LHCN-M2 (cell line): ENCODE measurements at regions not wholly inside any gene's neighbourhood (a gene's known extent, or its start where the extent isn't known, plus 50 kb on each side); places are given as distances from the start of the nearest gene placed in this dataset.
"Not testable (repeated sequence)": the region's sequence is repeated elsewhere in the genome, so short reads cannot be mapped to it uniquely, and the experiment has no call there.

Source experiments
- DNase-seq: peaks from one replicate; pipeline ENCODE4 v3.0.0-alpha.2; 2012; ENCODE audit warnings: low read depth

DNA sequence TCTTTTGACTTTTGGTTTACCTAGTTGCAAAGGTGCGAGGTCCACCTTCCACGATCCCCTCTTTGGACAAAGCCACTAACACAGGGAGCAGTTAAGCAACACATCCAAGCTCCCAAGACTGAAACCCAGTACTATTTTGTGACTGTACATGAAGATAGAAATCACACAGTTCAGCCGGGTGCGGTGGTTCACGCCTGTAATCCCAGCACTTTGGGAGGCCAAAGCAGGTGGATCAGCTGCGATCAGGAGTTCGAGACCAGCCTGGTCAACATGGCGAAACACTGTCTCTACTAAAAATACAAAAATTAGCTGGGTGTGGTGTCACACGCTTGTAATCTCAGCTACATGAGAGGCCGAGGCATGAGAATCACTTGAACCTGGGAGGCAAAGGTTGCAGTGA lies 382.8 kb upstream of the AUTS2 start:
- DNase-seq: not testable (repeated sequence)

DNA sequence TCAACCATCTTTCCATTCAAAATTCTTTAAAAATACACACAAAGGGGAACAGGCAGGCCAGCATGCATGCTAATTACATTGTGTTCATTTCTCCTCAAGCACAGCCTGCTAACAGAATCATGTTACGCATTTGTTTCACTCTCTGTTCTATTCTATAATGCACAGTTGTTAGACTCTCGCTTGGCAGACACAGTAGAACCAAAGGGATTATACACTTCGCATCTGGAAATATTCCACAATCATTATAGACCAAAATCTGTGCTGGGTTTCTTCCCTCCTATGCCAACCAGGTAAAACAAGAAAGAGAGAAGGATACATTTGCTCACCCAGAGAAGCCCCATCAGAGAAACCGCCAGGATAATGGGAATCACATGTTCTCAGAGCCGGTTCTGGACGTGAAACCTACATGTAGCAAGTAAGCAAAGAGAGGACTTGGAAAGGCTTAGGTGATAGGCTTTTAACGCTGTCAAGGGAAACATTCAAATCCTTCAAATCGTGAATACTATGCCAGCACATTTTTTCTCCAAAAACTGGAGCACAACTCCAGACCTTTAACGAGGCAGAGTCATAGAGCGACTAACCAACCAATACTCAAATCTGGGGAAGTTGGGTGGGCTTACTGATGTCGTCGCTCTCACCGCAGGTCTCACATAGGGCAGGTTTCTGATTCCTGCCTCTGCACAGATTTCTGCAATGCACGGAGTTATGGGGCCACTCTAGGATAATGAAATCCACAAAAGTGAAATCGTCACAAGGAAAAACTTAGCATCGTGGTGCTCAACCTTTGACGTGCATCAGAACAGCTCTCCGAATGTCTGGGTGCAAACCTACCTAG lies 380.5 kb upstream of the AUTS2 start:
- no peak for DNase-seq

DNA sequence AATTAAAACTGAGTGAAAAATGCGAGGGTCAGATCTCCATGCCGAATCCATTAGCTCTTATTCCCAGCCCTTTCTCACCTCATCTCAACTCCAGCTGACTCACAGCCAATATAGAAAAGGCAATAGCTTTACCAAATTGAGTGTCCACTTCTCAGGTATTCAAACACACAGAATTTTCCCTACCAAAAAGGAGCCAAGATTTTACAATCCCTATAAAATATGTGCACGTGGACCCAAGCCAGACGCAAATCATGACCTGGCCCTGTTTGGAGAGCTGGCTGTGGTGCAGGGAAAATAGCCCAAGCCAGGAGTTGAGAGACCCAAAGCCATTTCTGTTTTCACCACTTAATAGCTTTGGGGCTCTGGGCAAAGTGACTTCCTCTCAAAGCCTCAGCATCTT lies 379.7 kb upstream of the AUTS2 start:
- no peak for DNase-seq

DNA sequence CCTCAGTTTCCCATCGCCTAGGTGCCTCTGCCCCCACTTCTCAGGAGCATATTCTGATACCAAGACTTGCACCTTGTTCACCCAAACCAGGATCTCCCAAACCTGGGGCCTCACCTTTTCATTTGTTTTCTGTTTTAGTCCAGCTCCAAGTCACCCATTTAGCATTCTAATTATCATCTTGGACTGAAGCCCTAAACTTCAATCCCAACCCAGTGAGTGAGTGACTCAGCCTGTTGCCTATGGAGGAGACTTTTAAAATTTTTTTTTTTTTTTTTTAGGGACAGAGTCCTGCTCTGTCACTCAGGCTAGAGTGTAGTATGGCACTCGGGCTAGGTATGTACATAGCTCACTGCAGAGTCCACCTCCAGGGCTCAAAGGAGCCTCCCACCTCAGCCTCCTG lies 378.9 kb upstream of the AUTS2 start:
- no peak for DNase-seq

DNA sequence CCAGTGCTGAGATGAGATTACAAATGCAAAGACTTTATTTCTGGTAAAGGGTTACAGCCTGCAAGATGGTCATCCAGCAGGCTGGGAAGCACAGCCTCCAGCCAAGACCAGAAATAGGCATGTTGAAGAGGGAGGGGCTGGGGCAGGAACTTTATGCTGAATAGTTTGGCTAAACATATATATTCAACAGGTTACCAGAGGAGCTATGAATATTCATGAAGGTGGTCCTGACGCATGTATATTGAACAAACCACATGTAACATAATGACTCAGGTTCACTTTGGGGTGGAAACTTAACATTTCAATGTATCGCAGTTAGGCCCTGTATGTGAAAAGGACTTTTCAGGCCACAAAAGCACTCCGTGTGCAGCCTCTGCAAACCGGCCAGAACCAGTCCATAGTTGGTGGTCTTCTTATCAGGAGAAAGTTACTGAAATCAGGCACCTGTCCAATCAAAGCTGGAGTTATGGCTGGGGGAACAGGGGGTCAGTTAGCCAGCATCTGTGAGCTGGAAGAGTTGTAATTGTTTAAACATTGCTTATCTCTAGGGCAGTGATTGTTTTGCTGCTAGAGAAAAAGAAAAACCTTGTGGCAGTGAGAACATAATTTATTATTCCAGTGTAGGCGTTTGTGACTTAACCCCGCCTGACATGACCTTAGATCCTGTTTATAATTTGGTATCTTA lies 372.9 kb upstream of the AUTS2 start:
- no peak for DNase-seq

DNA sequence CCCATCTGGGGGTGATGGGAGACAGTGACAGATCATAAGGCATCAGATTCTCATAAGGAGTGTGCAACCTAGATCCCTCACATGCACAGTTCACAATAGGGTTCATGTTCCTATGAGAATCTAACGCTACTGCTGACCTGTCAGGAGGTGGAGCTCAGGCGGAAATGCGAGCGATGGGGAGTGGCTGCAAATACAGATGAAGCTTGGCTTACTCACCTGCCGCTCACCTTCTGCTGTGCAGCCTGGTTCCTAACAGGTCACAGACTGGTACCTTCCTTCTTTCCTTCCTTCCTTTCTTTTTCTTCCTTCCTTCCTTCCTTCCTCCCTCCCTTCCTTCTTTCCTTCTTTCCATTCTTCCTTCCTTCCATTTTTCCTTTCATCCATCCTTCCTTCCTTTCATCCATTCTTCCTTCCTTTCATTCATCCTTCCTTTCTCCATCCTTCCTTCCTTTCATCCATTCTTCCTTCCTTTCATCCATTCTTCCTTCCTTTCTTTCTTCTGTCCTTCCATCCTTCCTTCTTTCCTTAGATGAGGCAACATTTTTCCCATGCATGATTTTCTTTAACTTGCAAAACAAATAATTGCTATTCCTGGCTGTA lies 370.0 kb upstream of the AUTS2 start:
- no peak for DNase-seq

DNA sequence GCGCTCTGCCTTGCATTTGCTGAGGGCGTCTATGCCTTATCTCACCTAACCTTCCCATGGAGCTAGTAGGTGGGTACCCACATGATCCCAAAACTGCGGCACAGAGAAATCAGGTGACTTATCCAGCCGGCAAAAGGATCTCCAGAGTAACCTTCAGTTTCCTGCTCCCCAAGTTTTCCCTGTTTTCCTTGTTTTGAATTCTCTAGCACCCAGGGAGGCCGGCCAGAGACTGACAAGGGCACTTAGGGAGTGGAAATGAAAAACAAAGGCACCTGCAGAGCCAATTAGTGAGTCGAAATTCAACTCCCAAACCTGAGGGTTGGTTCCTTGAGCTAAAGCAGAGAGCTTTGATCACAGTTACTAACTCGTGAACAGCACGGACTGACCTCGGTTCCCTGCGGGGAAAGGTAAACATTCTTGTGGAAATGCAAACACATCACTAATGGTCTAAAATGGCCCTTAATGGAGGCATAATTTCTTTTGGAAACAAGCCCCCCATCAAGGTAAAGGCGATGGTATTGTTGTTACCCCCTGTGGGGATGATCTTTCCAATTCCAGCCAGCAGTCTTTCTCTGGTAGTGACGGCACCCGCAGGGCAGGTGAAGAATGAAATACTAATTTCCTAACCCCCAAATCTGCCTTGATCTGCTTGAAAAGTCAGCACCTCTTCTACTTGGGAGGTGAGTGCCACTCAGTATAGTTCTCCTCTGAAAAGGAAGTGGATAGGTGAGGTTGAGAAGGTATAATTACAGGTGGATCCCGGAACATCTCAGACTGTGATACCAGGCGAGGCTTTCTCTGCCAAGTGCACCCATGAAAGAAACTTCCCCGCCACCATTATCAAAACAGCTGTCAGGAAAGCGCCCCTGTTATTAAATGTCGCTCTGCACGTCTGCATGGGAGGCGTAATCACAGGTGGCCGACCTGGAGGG lies 365.6 kb upstream of the AUTS2 start:
- no peak for DNase-seq

DNA sequence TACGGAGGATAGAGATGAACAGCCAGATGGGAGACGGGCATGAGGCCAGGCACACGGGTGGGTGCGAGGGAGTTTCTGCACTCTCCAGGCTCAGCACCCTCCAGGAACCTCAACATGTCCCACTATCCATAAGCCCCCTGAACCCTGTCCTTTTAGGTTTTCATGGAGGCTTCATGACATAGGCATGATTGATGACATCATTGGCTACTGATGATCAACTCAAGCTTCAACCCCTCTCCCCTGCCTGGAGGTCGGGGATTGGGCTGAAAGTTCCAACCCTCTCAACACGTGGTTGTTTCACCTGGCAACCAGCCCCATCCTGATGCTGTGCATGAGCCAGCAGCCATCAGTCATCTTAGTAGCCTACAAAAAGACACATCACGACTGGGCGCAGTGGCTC lies 360.7 kb upstream of the AUTS2 start:
- no peak for DNase-seq

DNA sequence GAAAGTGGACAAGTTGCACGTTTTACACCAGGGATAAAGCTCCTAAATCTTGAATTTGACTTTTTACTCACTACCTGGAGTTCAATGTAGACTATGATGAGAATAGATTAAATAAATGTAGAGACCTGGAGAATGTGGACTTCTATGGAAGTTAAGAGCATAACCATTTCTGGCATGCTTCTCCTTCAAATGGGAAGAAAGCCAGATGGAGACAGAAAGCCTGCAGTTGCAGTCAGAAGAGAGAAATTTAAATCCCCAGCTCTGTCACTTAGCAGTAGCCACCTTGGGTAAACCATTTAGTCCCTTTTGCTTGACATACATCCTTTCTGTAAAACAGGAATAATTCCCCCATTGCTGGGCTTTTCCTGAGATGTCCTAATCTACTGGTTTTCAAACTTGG lies 355.3 kb upstream of the AUTS2 start:
- no peak for DNase-seq

DNA sequence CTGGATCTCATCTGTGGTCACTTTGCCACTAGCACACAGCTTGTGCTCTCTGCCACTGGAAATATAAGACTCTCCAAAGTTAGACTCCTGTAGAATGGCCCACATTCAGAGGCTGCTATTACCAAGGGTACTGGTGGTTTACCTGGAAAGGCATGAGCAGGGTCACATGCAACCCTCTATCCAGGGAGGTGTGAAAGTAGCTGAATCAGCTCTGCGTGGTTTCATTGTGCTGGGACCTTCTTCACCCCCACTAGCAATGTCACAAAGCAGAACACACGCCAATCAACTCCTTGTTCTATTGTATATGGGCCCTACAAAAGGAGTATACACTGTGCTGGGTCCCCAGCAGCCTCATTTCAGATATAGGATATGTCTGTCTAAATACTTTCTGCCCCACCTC lies 353.6 kb upstream of the AUTS2 start:
- no peak for DNase-seq

DNA sequence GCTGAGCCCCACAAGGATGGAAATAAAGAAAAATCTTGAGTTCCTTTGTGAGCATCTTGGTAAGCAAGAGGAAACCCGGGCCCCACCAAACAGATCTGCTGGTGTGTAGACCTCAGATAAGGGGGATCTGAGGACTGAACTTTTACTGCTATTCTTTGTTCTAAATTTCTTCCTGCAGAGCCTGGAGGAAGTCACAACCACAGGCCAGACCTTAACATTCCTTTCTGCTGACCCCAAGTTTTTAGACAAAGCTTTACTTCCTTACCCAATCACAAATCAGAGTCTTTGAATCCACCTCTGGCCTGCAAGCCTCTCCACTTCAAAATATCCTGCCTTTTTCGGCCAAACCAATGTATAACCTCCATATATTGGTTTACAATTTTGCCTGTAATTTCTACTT lies 352.6 kb upstream of the AUTS2 start:
- no peak for DNase-seq

DNA sequence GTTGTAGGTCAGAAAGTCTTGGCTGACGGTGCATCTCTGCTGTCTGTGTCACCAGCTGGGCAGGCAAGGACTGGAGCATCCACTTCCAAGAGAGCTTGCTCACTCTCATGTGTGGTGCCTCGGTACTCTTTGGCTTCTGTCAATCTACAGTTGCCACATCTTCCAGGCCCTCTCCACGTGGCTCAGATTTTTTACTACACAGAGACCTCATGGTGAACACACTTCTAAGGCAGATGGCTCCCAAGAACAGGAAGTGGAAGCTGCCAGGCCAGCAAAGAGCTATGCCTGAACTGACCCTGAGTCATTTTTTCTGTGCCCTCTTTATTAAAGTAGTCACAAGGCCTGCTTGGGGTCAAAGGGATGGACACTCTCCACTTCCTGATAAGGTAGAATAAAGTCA lies 351.5 kb upstream of the AUTS2 start:
- DNase-seq: no peak

DNA sequence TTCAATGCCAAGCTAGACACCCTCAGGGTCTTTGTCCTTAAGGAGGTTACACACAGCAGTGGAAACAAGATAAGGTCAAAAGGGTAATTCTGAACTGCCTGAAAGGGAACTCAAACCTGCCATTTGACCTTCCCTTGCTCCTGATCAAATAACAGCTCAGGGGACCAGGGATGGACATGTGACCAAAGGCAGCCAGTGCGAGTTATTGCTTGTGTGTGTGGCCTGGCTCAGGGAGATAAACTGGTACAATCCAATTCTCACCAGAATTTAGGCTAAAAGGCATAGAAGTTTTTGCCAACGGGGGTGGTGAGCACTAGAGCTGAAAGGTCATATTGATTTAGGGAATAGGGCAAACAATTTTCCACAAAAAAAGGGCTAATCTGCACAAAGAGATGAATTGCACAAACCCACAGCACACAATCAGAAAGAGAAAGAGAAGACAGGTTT lies 349.9 kb upstream of the AUTS2 start:
- not testable (repeated sequence) for DNase-seq

DNA sequence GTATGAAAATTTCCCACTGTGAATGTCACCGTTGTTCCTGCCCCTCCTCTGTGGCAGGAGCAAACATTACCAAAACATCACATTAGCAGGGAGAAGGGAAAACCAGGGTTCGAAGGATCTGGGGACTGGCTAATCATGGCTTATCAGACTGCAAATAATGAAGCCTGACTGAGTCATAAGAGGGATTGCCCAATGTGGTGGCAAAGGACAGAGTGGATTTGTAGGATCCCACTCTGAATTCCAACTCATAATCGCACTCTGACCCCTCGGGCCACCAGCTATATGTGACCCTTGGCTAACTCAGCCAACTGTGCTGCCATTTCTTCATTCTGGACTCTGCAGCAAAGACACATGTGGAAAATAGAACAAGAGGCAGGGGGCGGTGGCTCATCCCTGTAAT lies 347.3 kb upstream of the AUTS2 start:
- no peak for DNase-seq

DNA sequence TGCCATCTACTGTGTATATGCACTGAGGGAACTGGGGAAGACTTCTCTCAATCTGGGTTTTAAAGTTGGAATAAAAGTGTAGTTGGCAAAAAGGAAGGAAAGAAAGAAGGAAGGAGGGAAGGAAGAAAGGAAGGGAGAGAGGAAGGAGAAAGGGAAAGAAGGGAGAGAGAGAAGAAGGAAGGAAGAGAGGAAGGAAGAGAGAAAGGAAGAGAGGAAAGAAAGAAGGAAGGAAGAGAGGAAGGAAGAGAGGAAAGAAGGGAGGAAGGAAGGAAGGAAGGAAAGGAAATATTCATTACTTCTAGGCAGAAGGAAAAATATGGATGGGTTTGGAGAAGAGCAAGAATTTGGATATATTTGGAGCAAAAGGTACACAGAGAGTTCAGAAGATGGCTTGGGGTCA lies 343.6 kb upstream of the AUTS2 start:
- no peak for DNase-seq

DNA sequence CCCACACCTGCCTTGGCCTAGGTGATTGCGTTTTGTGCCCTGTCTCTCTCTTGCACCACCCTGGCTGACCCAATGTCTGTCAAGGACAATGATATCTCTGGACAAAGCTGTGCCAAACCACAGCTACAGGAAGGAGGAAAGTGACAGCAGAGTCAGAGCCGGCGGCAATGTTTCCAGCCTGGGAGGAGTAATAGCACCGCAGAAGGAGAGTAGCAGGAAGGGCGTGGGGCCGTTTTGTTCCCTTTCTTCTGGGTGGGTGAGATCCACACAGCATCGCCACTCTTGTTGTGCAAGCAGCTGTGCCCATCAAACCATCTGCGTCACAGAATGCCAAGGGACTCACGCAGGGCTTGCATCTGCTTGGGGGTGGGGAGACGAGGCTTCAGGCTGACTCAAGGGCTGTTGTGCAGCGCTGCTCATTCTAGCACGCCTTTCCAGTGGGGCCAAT lies 341.6 kb upstream of the AUTS2 start:
- DNase-seq: no peak

DNA sequence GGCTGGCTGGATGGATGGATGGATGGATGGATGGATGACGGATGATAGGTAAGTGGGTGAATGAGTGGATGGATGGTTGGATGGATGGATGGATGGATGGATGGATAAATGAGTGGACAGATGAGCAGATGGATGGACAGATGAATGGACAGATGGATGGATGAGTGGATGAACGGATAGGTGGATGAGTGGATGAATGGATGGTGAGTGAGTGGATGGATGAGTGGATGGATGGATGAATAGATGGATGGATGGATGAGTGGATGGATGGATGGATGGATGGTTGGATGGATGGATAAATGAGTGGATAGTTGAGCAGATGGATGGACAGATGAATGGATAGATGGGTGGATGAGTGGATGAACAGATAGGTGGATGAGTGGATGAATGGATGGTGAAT lies 340.7 kb upstream of the AUTS2 start:
- no peak for DNase-seq

DNA sequence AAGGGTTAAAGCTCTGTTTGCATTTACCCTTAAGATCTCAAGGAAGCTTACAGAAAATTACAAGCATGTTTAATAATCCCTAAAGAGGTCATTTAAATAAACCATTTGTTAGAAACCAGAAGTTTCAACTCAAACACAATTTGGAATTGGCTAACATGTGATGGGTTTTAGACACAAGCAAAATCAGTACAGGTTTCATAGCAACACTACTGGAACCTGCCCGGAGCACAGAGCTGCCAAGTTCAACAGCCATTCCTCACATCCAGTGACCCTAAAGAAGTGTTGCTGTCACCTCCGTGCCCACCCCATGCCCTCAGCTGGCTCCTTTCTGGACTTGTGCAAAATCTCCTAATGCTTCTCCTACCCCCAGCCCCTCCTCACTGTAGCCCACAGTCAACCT lies 338.8 kb upstream of the AUTS2 start:
- DNase-seq: no peak

DNA sequence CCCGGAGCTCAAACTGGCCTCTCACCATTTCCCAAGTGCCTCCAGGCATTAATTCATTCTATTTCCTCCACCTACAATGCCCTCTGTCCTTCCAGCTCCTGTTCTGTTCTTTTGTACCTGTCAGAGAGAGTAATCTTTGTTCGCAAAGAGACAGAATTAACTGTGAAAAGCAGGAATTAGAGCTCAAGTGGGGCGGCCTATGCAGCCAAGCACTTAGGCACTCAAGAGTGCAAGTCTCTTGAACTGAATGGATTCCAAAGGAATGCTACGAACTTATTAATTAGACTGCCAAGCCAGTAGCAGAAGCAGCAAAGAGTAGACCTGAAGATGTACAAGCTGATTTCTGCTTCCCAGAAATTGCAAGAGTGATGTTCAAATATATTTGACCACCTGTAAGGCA lies 338.3 kb upstream of the AUTS2 start:
- DNase-seq: no peak

DNA sequence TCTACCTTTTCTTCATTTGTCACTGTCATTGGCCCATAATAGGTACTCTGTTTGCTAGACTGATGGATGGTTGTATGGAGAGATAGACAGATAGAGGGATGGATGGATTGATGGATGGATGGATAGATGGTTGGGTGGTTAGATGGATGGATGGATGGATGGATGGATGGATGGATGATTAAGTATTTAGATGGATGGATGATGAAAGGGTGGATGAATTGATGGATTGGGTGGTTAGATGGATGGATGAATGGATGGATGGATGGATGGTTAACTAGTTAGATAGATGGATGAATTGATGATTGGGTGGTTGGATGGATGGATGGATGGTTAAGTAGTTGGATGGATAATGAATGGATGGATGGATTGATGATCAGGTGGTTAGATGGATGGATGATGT lies 334.7 kb upstream of the AUTS2 start:
- no peak for DNase-seq

DNA sequence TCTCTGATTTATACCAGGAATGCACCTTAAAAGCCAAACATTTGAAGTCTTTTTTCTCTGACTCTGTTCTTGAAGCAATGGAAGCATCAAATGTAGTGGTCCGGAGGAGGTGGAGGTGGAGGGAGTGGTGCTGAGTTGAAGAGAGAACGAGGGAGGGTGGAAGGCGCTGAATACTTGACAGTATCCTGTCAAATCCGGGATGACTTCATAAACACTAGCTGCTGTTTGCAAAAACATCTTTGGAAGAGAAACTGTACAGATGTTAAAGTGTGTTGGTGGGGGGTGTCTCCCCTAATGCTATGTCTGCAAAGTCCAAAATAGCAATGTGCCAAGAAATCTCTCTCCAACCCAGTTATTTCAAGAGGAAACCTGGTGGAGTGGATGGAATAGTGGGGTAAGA lies 328.5 kb upstream of the AUTS2 start:
- DNase-seq: no peak

DNA sequence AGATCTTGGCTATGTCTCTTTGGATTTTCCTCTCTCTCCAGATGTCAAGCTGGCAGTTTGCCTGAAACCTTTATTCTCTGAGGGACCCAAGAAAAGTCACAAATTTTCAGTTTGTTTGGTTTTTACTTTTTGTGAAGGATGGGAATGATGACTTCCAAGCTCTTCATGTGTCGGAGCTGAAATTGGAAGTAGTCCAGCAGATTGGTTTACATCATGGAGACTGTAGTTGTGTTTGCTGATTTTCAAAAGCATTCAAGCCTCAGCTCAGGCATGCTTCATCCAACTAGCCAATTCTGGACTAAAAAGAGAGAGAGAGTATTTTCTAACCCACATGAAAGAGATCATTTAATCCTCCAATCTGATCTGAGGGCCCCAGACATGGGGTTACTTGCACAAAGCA lies 326.2 kb upstream of the AUTS2 start:
- no peak for DNase-seq
